HL-60 (cell line): ENCODE measurements at regions not wholly inside any gene's neighbourhood (a gene's known extent, or its start where the extent isn't known, plus 50 kb on each side); places are given as distances from the start of the nearest gene placed in this dataset.

ENCODE experiments used
- DNase-seq, 2 experiments: peaks; one replicate each; pipeline ENCODE4 v3.0.0-alpha.2; 2010 to 2020; ENCODE audit warnings: low read depth in 1 of 2, low spot score in 1 of 2
- H3K27ac ChIP-seq: fragments of 250-450 bp; sonication (Bioruptor Pico); replicated peaks from 2 replicates; pipeline ENCODE4 v1.5.1; 2020; ENCODE audit warnings: mild to moderate bottlenecking, moderate library complexity
- H3K27me3 ChIP-seq: fragments of 250-450 bp; sonication (Bioruptor Pico); 2 replicates; pipeline ENCODE4 v1.5.1; 2021; ENCODE audit warnings: mild to moderate bottlenecking, moderate library complexity; ENCODE audit not compliant: insufficient read depth, poor library complexity, severe bottlenecking
- H3K4me3 ChIP-seq: replicated peaks from 2 replicates; pipeline ENCODE4 v1.5.1; 2011; ENCODE audit warnings: mild to moderate bottlenecking, control low read depth, low read length; ENCODE audit not compliant: insufficient read depth
- GABPA ChIP-seq: IDR thresholded peaks from 2 replicates; pipeline ENCODE4 v1.6.1; 2012; ENCODE audit warnings: low read depth
- POLR2AphosphoS5 ChIP-seq: IDR thresholded peaks from 2 replicates; pipeline ENCODE4 v1.6.1; 2012; ENCODE audit warnings: low read depth
- SPI1 ChIP-seq: IDR thresholded peaks from 2 replicates; pipeline ENCODE4 v1.6.1; 2012; ENCODE audit warnings: low read depth, mild to moderate bottlenecking, borderline replicate concordance
- TF ChIP-seq, protein P1 (sequence below): IDR thresholded peaks from 2 replicates; pipeline ENCODE4 v1.6.1; 2012; ENCODE audit warnings: low read depth; ENCODE audit not compliant: insufficient replicate concordance
- TF ChIP-seq, protein P2 (sequence below): IDR thresholded peaks from one replicate; pipeline ENCODE4 v1.5.1; 2011; ENCODE audit warnings: low read length, control low read depth, inconsistent platforms; ENCODE audit not compliant: insufficient read depth

- no peak for TF ChIP-seq SPI1
- TF ChIP-seq POLR2AphosphoS5, result no peak
- TF ChIP-seq, protein P1, sequence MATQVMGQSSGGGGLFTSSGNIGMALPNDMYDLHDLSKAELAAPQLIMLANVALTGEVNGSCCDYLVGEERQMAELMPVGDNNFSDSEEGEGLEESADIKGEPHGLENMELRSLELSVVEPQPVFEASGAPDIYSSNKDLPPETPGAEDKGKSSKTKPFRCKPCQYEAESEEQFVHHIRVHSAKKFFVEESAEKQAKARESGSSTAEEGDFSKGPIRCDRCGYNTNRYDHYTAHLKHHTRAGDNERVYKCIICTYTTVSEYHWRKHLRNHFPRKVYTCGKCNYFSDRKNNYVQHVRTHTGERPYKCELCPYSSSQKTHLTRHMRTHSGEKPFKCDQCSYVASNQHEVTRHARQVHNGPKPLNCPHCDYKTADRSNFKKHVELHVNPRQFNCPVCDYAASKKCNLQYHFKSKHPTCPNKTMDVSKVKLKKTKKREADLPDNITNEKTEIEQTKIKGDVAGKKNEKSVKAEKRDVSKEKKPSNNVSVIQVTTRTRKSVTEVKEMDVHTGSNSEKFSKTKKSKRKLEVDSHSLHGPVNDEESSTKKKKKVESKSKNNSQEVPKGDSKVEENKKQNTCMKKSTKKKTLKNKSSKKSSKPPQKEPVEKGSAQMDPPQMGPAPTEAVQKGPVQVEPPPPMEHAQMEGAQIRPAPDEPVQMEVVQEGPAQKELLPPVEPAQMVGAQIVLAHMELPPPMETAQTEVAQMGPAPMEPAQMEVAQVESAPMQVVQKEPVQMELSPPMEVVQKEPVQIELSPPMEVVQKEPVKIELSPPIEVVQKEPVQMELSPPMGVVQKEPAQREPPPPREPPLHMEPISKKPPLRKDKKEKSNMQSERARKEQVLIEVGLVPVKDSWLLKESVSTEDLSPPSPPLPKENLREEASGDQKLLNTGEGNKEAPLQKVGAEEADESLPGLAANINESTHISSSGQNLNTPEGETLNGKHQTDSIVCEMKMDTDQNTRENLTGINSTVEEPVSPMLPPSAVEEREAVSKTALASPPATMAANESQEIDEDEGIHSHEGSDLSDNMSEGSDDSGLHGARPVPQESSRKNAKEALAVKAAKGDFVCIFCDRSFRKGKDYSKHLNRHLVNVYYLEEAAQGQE, result no peak
- TF ChIP-seq, protein P2, sequence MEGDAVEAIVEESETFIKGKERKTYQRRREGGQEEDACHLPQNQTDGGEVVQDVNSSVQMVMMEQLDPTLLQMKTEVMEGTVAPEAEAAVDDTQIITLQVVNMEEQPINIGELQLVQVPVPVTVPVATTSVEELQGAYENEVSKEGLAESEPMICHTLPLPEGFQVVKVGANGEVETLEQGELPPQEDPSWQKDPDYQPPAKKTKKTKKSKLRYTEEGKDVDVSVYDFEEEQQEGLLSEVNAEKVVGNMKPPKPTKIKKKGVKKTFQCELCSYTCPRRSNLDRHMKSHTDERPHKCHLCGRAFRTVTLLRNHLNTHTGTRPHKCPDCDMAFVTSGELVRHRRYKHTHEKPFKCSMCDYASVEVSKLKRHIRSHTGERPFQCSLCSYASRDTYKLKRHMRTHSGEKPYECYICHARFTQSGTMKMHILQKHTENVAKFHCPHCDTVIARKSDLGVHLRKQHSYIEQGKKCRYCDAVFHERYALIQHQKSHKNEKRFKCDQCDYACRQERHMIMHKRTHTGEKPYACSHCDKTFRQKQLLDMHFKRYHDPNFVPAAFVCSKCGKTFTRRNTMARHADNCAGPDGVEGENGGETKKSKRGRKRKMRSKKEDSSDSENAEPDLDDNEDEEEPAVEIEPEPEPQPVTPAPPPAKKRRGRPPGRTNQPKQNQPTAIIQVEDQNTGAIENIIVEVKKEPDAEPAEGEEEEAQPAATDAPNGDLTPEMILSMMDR, result no peak
- TF ChIP-seq GABPA, result no peak
- no peak for DNase-seq
- H3K4me3 ChIP-seq, result no peak overlapping the region
- H3K27me3 ChIP-seq, result no peaks in the 10 kb centered on the region
- no peak overlapping the region for H3K27ac ChIP-seq
These were observed 518.0 kb upstream of the PPP2R3A start for GRCh38 chr3:135447483-135447882.

GRCh38 chr3:135448520-135448919, 517.0 kb upstream of the PPP2R3A start:
- TF ChIP-seq GABPA, result no peak
- TF ChIP-seq, protein P1, result no peak
- TF ChIP-seq SPI1, result no peak
- no peak for TF ChIP-seq POLR2AphosphoS5
- TF ChIP-seq, protein P2, result no peak
- peak in 1 of 2 experiments; percentile 1 for DNase-seq
- Histone ChIP-seq H3K4me3 (no peak overlapping the region), H3K27me3 (no peaks in the 10 kb centered on the region), H3K27ac (no peak overlapping the region)

GRCh38 chr3:135449046-135449445, 516.5 kb upstream of the PPP2R3A start:
- TF ChIP-seq, protein P2, result no peak
- TF ChIP-seq SPI1 (no peak), POLR2AphosphoS5 (no peak), GABPA (no peak)
- TF ChIP-seq, protein P1, result no peak
- DNase-seq, result no peak

More at GRCh38 chr3:135449046-135449445, 516.5 kb upstream of the PPP2R3A start:
- Histone ChIP-seq H3K4me3 (no peak overlapping the region), H3K27ac (no peak overlapping the region), H3K27me3 (no peaks in the 10 kb centered on the region)
